ENCODE measurements at regions not wholly inside any gene's neighbourhood (a gene's known extent, or its start where the extent isn't known, plus 50 kb on each side); places are given as distances from the start of the nearest gene placed in this dataset.
"Not testable (repeated sequence)": the region's sequence is repeated elsewhere in the genome, so short reads cannot be mapped to it uniquely, and the experiment has no call there.

DNA sequence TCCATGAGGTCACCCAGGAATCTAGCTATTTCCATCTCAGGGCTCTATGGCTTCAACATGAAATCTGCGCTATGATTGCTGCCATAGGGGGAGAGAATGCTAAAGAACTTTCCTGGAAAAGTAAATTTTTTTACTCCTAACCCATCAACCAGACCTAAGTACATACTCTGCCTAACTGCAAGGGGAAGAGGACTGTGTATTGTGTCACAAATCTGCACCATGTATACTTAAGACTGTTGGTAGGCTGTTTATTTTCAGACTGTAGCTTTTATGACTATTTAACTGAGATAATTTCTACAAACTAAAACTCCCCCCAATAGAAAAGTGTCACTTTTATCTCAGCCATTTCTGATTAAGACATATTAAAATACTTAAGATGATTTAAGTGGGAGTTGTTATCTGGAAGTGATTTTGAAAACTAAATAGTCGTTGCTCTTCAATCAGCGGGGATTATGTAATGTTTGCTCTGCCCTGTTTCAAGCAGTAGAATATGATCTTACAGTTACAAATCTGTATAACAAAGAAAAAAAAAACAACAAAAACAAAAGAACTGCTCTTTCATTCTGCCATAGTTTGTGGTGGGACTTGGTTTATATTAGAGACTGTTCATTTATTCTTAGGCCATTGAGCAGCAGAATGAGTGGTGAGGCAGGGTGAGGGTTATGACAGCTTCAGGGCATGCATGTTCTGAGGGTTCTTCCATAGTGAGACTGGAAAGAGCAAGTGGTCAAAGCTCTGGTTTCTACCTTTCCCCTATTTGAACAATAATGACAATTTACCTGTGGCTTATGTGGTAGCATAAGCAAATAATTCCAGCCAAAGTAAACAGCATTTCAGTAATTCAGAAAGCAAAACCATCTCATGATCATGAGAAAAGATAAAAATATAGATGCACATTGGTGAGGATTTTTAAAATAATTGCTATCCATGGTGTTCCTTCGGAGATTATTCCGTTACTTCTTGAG, 126.3 kb upstream of the CEP162 start:
- DNase-seq (ENCODE audit: low read depth): no peak

DNA sequence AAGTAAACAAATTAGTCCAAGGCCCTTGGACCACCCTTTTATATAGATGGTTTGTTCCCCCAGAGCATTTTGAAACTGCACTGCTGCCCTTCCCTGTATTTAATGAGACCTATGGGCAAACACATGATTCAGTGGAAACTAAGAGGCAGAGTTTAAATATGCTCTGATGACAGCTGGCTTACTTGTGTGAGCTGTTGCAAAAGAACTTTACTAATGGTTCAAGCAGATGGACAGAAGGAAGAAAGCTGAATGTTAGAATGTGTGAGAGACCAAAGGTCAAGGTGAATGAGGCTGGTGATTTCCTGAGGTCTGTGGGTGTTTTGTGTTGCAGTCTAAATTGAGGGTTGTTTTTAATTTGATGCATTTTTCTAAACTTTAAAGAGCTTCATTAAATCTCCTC, 123.0 kb upstream of the CEP162 start:
- DNase-seq (ENCODE audit: low read depth): no peak

GRCh38 chr6:84349542-84349941, 122.1 kb upstream of the CEP162 start:
- no peak for DNase-seq (ENCODE audit: low read depth)

DNA sequence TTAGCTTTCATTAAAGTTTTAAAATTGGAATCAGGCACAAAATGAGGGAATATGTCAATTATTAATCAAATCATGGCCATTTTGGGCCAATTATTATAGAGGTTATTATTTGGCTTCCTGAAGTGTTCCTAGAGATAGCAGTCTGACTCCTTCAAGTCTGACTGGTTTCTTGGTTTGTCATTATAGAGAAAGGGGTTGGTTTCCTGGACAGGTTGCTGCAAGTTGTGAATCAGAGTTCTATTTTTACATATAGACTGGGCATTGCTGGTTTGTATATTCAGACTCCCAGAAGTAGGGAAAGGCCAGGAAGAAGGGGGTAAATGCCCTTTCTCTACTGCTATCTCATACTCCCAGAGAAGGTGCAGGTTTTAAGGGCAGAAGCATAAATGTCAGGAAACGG, 121.4 kb upstream of the CEP162 start:
- no peak for DNase-seq (ENCODE audit: low read depth)

- peak; percentile 22 for DNase-seq (ENCODE audit: low read depth)
Measured at GRCh38 chr6:84346372-84346771, 118.9 kb upstream of the CEP162 start.

- DNase-seq (ENCODE audit: low read depth): no peak
Measured at GRCh38 chr6:84344005-84344404, 116.6 kb upstream of the CEP162 start.

GRCh38 chr6:84340422-84340821, 113.0 kb upstream of the CEP162 start:
- DNase-seq (ENCODE audit: low read depth): no peak

- no peak for DNase-seq (ENCODE audit: low read depth)
Measured at GRCh38 chr6:84333842-84334241, 106.4 kb upstream of the CEP162 start.

GRCh38 chr6:84332139-84333034, 104.9 kb upstream of the CEP162 start:
- DNase-seq (ENCODE audit: low read depth): no peak

- DNase-seq (ENCODE audit: low read depth): no peak
Measured at GRCh38 chr6:84330325-84330724, 102.9 kb upstream of the CEP162 start.

GRCh38 chr6:84329516-84329915, 102.1 kb upstream of the CEP162 start:
- no peak for DNase-seq (ENCODE audit: low read depth)

DNA sequence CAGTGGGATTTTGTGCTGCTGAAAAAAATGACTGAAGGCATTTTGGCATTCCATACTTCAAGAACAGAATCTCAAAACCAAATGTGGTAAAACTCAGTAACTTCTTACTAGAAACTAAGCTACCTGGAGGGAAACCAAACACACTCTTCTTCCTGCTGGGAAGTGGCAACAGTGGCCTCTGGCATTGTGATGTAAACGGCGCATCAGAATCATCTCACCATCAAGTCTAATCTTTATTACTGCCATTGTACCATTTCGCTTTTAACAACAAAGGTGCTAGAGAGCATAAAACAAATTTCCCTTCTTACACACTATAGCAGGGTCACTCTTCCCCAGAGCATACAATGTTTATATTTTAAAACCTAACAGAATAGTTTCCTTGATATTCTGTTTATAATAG, 101.6 kb upstream of the CEP162 start:
- DNase-seq (ENCODE audit: low read depth): no peak

GRCh38 chr6:84317463-84317862, 90.0 kb upstream of the CEP162 start:
- DNase-seq (ENCODE audit: low read depth): no peak

DNA sequence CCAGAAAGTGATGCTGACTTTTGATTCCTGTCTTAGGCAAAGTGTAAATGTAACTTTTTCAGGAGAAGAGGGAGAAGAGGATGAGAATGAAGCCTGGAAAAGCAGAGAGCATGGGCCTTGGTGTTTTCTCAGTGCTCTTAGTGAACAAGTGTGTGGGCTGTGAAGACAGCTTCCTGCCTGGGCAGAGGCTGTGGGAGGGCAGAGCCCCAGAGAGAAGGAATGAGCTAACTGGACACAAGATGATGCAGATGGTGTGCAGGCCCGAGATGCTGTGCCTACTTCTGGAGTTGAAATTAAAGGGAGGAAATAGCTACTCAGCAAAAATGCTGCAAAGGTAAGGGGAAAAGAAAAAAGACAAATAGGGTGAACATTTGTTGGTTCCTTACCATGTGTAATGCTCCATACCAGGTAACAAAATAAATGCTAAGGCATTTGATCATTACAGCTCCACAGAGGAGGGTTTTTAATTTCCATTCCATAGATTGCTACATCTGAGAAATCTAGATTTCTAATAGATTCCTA, 87.0 kb upstream of the CEP162 start:
- no peak for DNase-seq (ENCODE audit: low read depth)

GRCh38 chr6:84309336-84309735, 81.9 kb upstream of the CEP162 start:
- DNase-seq (ENCODE audit: low read depth): no peak

GRCh38 chr6:84304881-84305280, 77.4 kb upstream of the CEP162 start:
- no peak for DNase-seq (ENCODE audit: low read depth)

DNA sequence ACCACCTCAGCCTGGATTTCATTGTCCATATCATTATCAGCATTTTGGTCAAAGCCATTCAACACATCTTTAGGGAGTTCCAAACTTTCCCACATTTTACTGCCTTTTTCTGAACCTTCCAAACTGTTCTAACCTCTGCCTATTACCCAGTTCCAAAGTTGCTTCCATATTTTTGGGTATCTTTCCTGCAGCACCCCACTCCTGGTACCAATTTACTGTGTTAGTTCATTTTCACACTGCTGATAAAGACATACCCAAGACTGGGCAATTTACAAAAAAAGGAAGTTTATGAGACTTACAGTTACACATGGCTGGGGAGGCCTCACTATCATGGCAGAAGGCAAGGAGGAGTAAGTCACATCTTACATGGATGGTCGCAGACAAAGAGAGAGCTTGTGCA, 63.6 kb upstream of the CEP162 start:
- DNase-seq (ENCODE audit: low read depth): not testable (repeated sequence)

GRCh38 chr6:84284428-84285049, 57.1 kb upstream of the CEP162 start:
- DNase-seq (ENCODE audit: low read depth): peak; percentile 32

- DNase-seq (ENCODE audit: low read depth): no peak
Measured at GRCh38 chr6:84282550-84282949, 55.1 kb upstream of the CEP162 start.

DNA sequence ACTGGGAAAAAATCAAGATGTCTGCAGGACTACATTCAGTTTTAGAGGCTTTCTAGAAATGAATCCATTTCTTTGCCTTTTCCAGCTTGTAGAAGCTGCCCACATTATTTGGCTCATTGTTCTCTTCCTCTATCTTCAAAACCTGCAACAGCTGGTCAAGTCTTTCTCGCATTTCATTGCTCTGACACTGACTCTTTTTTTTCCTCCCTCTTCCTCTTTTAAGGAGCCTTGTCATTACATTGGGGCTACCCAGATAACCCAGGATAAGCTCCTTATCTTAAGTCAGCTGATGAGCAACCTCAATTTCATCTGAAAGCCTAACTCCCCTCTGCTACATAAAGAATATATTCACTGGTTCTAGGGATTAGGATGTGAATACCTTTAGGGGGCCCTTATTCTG, 53.2 kb upstream of the CEP162 start:
- no peak for DNase-seq (ENCODE audit: low read depth)

GRCh38 chr6:84280030-84280429, 52.6 kb upstream of the CEP162 start:
- peak; percentile 44 for DNase-seq (ENCODE audit: low read depth)

GRCh38 chr6:84278321-84278998, 51.0 kb upstream of the CEP162 start:
- DNase-seq (ENCODE audit: low read depth): no peak
